ENCODE measurements at regions not wholly inside any gene's neighbourhood (a gene's known extent, or its start where the extent isn't known, plus 50 kb on each side); places are given as distances from the start of the nearest gene placed in this dataset.

GRCh38 chr14:89588016-89588415 lies 171.0 kb upstream of the FOXN3 start:
- TF ChIP-seq, protein P1, sequence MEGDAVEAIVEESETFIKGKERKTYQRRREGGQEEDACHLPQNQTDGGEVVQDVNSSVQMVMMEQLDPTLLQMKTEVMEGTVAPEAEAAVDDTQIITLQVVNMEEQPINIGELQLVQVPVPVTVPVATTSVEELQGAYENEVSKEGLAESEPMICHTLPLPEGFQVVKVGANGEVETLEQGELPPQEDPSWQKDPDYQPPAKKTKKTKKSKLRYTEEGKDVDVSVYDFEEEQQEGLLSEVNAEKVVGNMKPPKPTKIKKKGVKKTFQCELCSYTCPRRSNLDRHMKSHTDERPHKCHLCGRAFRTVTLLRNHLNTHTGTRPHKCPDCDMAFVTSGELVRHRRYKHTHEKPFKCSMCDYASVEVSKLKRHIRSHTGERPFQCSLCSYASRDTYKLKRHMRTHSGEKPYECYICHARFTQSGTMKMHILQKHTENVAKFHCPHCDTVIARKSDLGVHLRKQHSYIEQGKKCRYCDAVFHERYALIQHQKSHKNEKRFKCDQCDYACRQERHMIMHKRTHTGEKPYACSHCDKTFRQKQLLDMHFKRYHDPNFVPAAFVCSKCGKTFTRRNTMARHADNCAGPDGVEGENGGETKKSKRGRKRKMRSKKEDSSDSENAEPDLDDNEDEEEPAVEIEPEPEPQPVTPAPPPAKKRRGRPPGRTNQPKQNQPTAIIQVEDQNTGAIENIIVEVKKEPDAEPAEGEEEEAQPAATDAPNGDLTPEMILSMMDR (IDR thresholded peaks at IDR 0.05; ENCODE audit: low read depth, low read length, missing control alignments), result no peak
- in situ Hi-C loops (cut with HindIII; ENCODE audit: low sequenced_read_pairs), result no loop called here
- no peak for DNase-seq (ENCODE audit: low read depth)

DNA sequence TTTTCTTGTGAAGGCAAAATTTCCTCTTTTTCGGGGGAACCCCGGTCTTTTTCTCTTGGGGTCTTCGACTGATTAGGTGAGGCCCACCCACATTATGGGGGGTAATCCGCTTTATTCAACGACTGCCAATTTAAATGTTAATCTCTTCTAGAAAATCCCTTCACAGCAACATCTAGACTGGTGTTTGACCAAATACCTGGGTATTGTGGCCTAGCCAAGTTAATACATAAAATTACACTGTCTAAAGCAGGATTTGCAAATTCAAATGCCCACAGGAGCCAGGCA lies 170.0 kb upstream of the FOXN3 start:
- DNase-seq (ENCODE audit: low read depth), result no peak
- in situ Hi-C loops (cut with HindIII; ENCODE audit: low sequenced_read_pairs), result no loop called here
- TF ChIP-seq, protein P1 (IDR thresholded peaks at IDR 0.05; ENCODE audit: low read depth, low read length, missing control alignments), result no peak
- H3K4me3 ChIP-seq (ENCODE audit: low read depth, low read length), result no peak overlapping the region

More at GRCh38 chr14:89588016-89588415, 171.0 kb upstream of the FOXN3 start:
- H3K4me3 ChIP-seq (ENCODE audit: low read depth, low read length), result no peak overlapping the region

DNA sequence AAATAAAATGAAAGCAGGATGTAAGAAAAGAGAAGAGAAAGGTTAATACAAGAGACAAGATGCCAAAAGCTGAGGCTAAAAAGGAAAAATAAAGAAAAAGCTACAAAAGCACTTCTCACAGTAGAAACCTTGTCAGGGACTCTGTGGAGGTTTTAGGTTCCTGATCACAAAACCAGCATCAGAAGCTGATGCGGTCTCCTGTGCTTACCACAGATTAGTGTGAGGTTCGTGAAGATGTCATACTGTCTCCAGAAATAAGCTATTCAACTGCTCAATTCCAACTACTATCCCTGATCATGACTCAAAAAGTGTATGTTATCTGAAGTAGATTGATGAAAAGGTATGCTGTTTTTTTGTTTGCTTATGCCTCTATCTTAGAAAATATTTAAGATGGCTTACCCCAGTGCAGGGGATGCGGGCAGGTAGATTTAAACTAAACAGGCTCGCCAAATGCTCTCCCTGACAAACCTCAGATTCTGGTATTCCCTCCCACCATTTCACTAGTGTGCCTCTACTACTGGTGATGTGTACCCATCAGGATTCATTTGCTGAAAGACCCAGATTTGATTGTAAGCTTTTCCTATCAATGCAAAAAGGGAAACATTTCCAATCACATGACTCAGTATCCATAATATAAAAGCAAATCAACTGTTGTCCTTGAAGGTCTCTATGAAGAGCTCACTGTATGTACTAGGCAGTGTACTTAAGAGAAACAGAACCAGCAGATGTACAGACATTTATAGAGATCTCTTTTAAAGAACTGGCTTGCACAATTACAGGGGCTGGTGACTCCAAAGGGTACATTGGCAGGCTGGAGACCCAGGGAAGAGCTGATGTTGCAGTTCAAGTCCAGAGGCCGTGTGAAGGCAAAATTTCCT lies 169.5 kb upstream of the FOXN3 start:
- in situ Hi-C loops (cut with HindIII; ENCODE audit: low sequenced_read_pairs), result no loop called here
- DNase-seq (ENCODE audit: low read depth), result no peak
- TF ChIP-seq, protein P1 (IDR thresholded peaks at IDR 0.05; ENCODE audit: low read depth, low read length, missing control alignments), result no peak
- H3K4me3 ChIP-seq (ENCODE audit: low read depth, low read length), result no peak overlapping the region

DNA sequence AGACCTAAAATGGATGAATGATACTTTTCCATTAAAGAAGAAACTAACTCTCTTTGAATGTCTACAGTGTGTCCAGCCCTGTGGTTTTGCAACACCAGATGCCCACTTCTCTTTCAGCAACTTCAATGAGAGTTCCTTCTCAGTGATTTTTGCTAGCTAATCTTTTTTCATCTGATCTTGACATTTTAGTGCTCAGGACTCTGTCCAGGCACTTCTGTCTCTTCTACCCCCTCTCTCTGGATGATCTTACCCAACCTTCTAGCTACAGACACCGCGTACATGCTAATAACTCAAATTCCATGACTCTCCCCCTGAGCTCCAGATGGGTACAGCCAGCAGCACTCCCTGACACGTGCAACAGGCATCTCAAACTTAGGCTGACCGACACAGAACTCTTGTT lies 161.1 kb upstream of the FOXN3 start:
- DNase-seq (ENCODE audit: low read depth), result no peak
- no peak overlapping the region for H3K4me3 ChIP-seq (ENCODE audit: low read depth, low read length)
- TF ChIP-seq, protein P1 (IDR thresholded peaks at IDR 0.05; ENCODE audit: low read depth, low read length, missing control alignments), result no peak
- in situ Hi-C loops (cut with HindIII; ENCODE audit: low sequenced_read_pairs), result no loop called here

DNA sequence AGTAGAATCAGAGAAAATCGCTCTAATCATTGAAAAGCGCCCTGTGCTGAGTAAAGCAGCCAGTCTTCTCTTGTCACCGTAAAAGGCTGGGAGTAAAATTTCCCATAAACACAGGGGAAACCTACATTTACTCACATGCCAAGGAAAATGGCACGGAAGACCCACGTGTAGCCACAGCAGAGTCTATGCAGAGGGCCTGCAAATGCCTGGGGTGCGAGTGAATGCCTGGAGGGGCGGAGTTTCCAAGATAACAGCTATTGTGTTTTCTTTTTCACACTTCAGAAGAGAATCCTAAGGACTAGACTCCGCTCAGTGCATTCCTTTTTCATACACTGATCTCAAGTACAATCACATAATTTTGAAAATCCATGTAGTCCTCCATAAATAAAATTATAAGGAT lies 159.9 kb upstream of the FOXN3 start:
- H3K4me3 ChIP-seq (ENCODE audit: low read depth, low read length), result no peak overlapping the region
- TF ChIP-seq, protein P1 (IDR thresholded peaks at IDR 0.05; ENCODE audit: low read depth, low read length, missing control alignments), result no peak
- no peak for DNase-seq (ENCODE audit: low read depth)
- in situ Hi-C loops (cut with HindIII; ENCODE audit: low sequenced_read_pairs), result no loop called here

- TF ChIP-seq, protein P1 (IDR thresholded peaks at IDR 0.05; ENCODE audit: low read depth, low read length, missing control alignments), result no peak
- no peak overlapping the region for H3K4me3 ChIP-seq (ENCODE audit: low read depth, low read length)
- in situ Hi-C loops (cut with HindIII; ENCODE audit: low sequenced_read_pairs), result no loop called here
- no peak for DNase-seq (ENCODE audit: low read depth)
These were observed 159.3 kb upstream of the FOXN3 start for GRCh38 chr14:89576145-89576927.
